ENCODE measurements at regions not wholly inside any gene's neighbourhood (a gene's known extent, or its start where the extent isn't known, plus 50 kb on each side); places are given as distances from the start of the nearest gene placed in this dataset.

- no peak for DNase-seq (ENCODE audit: low read depth)
- no peak overlapping the region for H3K4me3 ChIP-seq (ENCODE audit: low read depth, low read length)
- TF ChIP-seq CTCF (IDR thresholded peaks at IDR 0.05; ENCODE audit: low read depth, low read length, missing control alignments), result no peak
Observed at GRCh38 chr1:10888291-10888690, 91.8 kb upstream of the CASZ1 start.

GRCh38 chr1:10888791-10889649 is 92.6 kb upstream of the CASZ1 start:
- no peak for DNase-seq (ENCODE audit: low read depth)
- no peak for TF ChIP-seq CTCF (IDR thresholded peaks at IDR 0.05; ENCODE audit: low read depth, low read length, missing control alignments)
- H3K4me3 ChIP-seq (ENCODE audit: low read depth, low read length), result no peak overlapping the region

- H3K4me3 ChIP-seq (ENCODE audit: low read depth, low read length), result no peak overlapping the region
- DNase-seq (ENCODE audit: low read depth), result no peak
- TF ChIP-seq CTCF (IDR thresholded peaks at IDR 0.05; ENCODE audit: low read depth, low read length, missing control alignments), result no peak
Observed at GRCh38 chr1:10889650-10890353, 93.4 kb upstream of the CASZ1 start.

GRCh38 chr1:10890491-10891071 is 94.1 kb upstream of the CASZ1 start:
- H3K4me3 ChIP-seq (ENCODE audit: low read depth, low read length), result no peak overlapping the region
- TF ChIP-seq CTCF (IDR thresholded peaks at IDR 0.05; ENCODE audit: low read depth, low read length, missing control alignments), result no peak
- DNase-seq (ENCODE audit: low read depth), result no peak

GRCh38 chr1:10891091-10891490 is 94.6 kb upstream of the CASZ1 start:
- no peak for DNase-seq (ENCODE audit: low read depth)
- TF ChIP-seq CTCF (IDR thresholded peaks at IDR 0.05; ENCODE audit: low read depth, low read length, missing control alignments), result no peak
- H3K4me3 ChIP-seq (ENCODE audit: low read depth, low read length), result no peak overlapping the region

GRCh38 chr1:10892138-10893065 is 96.0 kb upstream of the CASZ1 start:
- DNase-seq (ENCODE audit: low read depth), result no peak
- no peak for TF ChIP-seq CTCF (IDR thresholded peaks at IDR 0.05; ENCODE audit: low read depth, low read length, missing control alignments)
- no peak overlapping the region for H3K4me3 ChIP-seq (ENCODE audit: low read depth, low read length)
